Panc1 (cell line): ENCODE measurements at regions not wholly inside any gene's neighbourhood (a gene's known extent, or its start where the extent isn't known, plus 50 kb on each side); places are given as distances from the start of the nearest gene placed in this dataset.

Experiments
- SIN3A ChIP-seq: IDR thresholded peaks from 2 replicates; pipeline ENCODE4 v1.6.1; 2012; ENCODE audit warnings: low read depth, mild to moderate bottlenecking, low read length, moderate library complexity, borderline replicate concordance; ENCODE audit not compliant: insufficient read depth
- TF ChIP-seq, protein P1 (sequence below): fragments of 450-650 bp; IDR thresholded peaks from 2 replicates; pipeline ENCODE4 v1.5.1; 2017; ENCODE audit warnings: mild to moderate bottlenecking

- TF ChIP-seq SIN3A, result no peak
- TF ChIP-seq, protein P1, sequence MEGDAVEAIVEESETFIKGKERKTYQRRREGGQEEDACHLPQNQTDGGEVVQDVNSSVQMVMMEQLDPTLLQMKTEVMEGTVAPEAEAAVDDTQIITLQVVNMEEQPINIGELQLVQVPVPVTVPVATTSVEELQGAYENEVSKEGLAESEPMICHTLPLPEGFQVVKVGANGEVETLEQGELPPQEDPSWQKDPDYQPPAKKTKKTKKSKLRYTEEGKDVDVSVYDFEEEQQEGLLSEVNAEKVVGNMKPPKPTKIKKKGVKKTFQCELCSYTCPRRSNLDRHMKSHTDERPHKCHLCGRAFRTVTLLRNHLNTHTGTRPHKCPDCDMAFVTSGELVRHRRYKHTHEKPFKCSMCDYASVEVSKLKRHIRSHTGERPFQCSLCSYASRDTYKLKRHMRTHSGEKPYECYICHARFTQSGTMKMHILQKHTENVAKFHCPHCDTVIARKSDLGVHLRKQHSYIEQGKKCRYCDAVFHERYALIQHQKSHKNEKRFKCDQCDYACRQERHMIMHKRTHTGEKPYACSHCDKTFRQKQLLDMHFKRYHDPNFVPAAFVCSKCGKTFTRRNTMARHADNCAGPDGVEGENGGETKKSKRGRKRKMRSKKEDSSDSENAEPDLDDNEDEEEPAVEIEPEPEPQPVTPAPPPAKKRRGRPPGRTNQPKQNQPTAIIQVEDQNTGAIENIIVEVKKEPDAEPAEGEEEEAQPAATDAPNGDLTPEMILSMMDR, result no peak
Measured at GRCh38 chr17:34758316-34758715, 178.9 kb downstream of the TMEM132E start.
